Osteocyte (in vitro differentiated cells): ENCODE measurements at regions not wholly inside any gene's neighbourhood (a gene's known extent, or its start where the extent isn't known, plus 50 kb on each side); places are given as distances from the start of the nearest gene placed in this dataset.

Source experiments
- DNase-seq: peaks from one replicate; pipeline ENCODE4 v3.0.0; 2021; ENCODE audit warnings: mixed read lengths; ENCODE audit not compliant: unreplicated experiment; ENCODE audit errors: extremely low spot score
- H3K27ac Mint-ChIP-seq: one replicate; pipeline ENCODE4 v1.8.0; 2021; ENCODE audit warnings: mild to moderate bottlenecking, mixed read lengths; ENCODE audit not compliant: unreplicated experiment
- H3K27me3 Mint-ChIP-seq: one replicate; pipeline ENCODE4 v1.8.0; 2021; ENCODE audit warnings: mixed read lengths; ENCODE audit not compliant: unreplicated experiment
- H3K36me3 Mint-ChIP-seq: one replicate; pipeline ENCODE4 v1.8.0; 2021; ENCODE audit warnings: mixed read lengths; ENCODE audit not compliant: unreplicated experiment
- H3K4me1 Mint-ChIP-seq: one replicate; pipeline ENCODE4 v1.8.0; 2021; ENCODE audit warnings: mixed read lengths; ENCODE audit not compliant: unreplicated experiment
- H3K4me3 Mint-ChIP-seq: one replicate; pipeline ENCODE4 v1.8.0; 2021; ENCODE audit warnings: mild to moderate bottlenecking, moderate library complexity, mixed read lengths; ENCODE audit not compliant: unreplicated experiment
- H3K9me3 Mint-ChIP-seq: one replicate; pipeline ENCODE4 v1.8.0; 2021; ENCODE audit warnings: mixed read lengths; ENCODE audit not compliant: unreplicated experiment
- TF ChIP-seq, protein P1 (sequence below): fragments of 200-600 bp; sonication (generic); IDR thresholded peaks from 2 replicates; pipeline ENCODE4 v1.5.0; 2021; ENCODE audit warnings: antibody characterized with exemption, mild to moderate bottlenecking, moderate library complexity

DNA sequence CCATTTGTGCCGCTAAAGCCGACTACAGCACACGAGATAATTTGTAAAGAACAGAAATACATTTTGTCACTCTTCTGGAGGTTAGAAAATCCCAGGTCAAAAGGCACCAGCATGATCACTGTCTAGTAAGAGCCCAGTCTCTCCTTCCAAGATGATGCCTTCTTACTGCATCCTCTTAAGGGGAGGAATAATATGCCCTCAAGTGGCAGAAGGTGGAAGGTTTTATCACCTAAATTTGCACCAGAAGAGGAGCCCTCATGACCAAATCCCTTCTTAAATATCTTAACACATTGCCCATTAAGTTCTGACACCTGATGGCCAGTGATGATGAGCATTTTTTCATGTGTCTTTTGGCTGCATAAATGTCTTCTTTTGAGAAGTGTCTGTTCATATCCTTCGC is 326.7 kb upstream of the RGS18 start:
- H3K27me3 Mint-ChIP-seq: no peaks in the 10 kb centered on the region
- H3K4me3 Mint-ChIP-seq: no peak overlapping the region
- no peaks in the 10 kb centered on the region for H3K9me3 Mint-ChIP-seq
- no peak overlapping the region for H3K27ac Mint-ChIP-seq
- TF ChIP-seq, protein P1, sequence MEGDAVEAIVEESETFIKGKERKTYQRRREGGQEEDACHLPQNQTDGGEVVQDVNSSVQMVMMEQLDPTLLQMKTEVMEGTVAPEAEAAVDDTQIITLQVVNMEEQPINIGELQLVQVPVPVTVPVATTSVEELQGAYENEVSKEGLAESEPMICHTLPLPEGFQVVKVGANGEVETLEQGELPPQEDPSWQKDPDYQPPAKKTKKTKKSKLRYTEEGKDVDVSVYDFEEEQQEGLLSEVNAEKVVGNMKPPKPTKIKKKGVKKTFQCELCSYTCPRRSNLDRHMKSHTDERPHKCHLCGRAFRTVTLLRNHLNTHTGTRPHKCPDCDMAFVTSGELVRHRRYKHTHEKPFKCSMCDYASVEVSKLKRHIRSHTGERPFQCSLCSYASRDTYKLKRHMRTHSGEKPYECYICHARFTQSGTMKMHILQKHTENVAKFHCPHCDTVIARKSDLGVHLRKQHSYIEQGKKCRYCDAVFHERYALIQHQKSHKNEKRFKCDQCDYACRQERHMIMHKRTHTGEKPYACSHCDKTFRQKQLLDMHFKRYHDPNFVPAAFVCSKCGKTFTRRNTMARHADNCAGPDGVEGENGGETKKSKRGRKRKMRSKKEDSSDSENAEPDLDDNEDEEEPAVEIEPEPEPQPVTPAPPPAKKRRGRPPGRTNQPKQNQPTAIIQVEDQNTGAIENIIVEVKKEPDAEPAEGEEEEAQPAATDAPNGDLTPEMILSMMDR: no peak
- DNase-seq: no peak
- H3K4me1 Mint-ChIP-seq: no peaks in the 10 kb centered on the region
- no peaks in the 10 kb centered on the region for H3K36me3 Mint-ChIP-seq

DNA sequence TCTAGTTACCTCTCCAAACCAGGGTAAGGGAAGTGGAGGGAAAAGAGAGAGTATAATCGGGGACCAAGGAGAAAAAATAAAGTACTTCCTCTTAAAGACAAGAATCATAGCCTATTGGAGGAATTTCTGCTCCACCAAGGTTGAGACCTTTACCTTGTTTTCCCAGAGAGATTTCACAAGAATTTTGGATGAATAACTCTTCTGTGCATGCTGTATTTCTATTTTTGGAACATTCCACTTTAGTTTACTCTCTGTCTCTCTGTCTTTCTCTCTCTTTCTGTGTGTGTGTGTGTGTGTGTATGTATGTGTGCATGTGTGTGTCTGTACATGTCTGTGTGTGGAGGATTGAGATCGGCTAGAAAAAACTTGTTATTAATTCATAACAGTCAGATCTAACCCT is 318.4 kb upstream of the RGS18 start:
- TF ChIP-seq, protein P1: no peak
- no peak overlapping the region for H3K4me3 Mint-ChIP-seq
- no peak for DNase-seq
- H3K27me3 Mint-ChIP-seq: no peaks in the 10 kb centered on the region
- no peaks in the 10 kb centered on the region for H3K9me3 Mint-ChIP-seq
- peak overlapping the region; percentile 2 for H3K27ac Mint-ChIP-seq
- H3K36me3 Mint-ChIP-seq: no peaks in the 10 kb centered on the region
- H3K4me1 Mint-ChIP-seq: peaks cover 9% of the 10 kb centered on the region

DNA sequence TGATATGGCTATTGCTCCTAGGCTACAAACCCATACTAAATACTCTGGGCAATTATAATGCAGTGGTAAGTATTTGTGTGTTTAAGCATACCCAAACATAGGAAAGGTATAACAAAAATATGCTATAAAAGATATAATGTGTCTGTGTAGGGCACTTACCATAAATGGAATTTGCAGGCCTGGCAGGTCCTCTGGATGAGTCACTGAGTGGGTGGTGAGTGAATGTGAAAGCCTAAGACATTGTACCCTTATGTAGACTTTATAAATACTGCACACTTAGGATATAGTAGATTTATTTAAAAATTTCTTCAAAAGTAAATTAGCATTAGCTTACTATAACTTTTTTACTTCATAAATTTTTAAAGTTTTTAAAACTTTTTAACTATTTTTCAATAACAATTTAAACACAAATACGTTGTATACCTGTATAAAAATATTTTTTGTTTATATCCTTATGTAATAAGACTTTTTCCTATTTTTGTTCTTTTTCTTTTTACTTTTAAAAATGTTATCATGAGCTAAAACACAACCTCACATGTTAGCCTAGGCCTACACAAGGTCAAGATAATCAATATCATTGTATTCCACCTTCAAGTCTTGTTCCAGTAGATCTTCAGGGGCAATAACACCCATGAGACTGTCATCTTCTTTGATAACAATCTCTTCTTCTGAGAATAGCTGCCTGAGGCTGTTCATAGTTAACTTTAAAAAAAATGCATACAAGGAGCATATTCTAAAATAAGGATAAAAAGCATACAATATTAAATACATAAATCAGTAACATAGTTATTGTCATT is 306.3 kb upstream of the RGS18 start:
- peaks cover 5% of the 10 kb centered on the region for H3K4me1 Mint-ChIP-seq
- no peak for DNase-seq

DNA sequence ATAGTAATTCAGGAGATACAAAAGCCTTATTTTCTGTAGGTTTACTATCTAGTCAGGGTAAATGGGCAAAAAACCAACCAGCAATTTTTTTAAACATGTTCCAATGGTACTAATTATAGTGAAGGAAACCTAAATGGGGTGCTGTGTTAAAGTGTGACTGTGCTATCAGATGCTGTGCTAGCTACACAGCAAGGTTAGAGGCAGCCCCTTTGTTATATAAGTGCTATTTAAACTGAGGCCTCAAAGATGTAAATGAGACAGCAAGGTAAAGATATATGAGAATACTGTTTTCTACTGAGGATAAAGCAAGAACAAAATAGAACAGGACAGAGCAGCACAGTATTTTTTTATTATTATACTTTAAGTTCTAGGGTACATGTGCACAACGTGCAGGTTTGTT is 305.4 kb upstream of the RGS18 start:
- no peaks in the 10 kb centered on the region for H3K27me3 Mint-ChIP-seq
- no peak for DNase-seq
- H3K27ac Mint-ChIP-seq: no peak overlapping the region
- TF ChIP-seq, protein P1: no peak
- H3K4me3 Mint-ChIP-seq: no peak overlapping the region
- no peaks in the 10 kb centered on the region for H3K36me3 Mint-ChIP-seq
- H3K9me3 Mint-ChIP-seq: no peaks in the 10 kb centered on the region
- H3K4me1 Mint-ChIP-seq: peaks cover 5% of the 10 kb centered on the region

More for the DNA sequence above, 306.3 kb upstream of the RGS18 start:
- TF ChIP-seq, protein P1: no peak
- Mint-ChIP-seq H3K27me3 (no peaks in the 10 kb centered on the region), H3K9me3 (no peaks in the 10 kb centered on the region), H3K36me3 (no peaks in the 10 kb centered on the region), H3K4me3 (no peak overlapping the region), H3K27ac (no peak overlapping the region)

DNA sequence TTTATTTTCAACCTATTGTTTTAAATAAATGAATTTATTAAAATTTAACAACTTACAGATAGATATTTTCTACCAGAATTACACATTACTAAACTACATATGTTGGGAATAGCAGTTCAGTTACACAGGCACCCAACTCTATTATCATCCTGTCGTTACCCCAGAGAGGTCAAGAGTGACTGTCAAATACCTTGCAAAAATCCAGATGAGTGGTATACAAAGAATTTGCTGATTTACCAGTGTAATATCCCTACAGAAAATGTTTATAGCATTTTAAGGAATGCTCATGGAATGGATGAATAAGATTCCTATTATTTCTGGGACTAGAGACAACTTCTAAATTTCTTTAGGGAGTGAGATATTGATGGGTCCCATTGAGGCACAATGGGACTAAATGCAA is 300.7 kb upstream of the RGS18 start:
- TF ChIP-seq, protein P1: no peak
- no peaks in the 10 kb centered on the region for H3K27me3 Mint-ChIP-seq
- no peaks in the 10 kb centered on the region for H3K4me1 Mint-ChIP-seq
- H3K4me3 Mint-ChIP-seq: no peak overlapping the region
- H3K9me3 Mint-ChIP-seq: peaks cover 19% of the 10 kb centered on the region
- H3K27ac Mint-ChIP-seq: no peak overlapping the region
- DNase-seq: no peak
- no peaks in the 10 kb centered on the region for H3K36me3 Mint-ChIP-seq
